ENCODE measurements at regions not wholly inside any gene's neighbourhood (a gene's known extent, or its start where the extent isn't known, plus 50 kb on each side); places are given as distances from the start of the nearest gene placed in this dataset.

- DNase-seq: no peak
Observed at GRCh38 chr10:111707076-111707475, 476.5 kb downstream of the GPAM start.

DNA sequence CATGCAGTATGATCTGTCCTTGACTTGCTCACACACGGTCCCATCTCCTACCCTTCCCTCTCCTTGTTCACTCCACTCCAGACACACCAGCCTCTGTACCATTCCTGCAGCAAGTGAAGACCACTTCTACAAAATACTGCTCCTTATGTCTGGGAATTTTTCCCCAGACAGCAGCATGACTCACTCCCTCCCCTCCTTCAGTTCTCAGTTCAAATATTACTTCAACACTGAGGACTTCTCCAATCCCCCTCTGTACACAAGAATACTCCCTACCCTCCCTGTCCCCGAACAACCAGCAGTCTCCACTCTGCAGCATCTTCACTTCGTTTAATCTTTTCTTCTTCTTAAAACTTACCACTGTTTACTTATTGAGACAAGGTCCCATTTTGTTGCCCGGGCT lies 474.0 kb downstream of the GPAM start:
- DNase-seq: no peak

DNA sequence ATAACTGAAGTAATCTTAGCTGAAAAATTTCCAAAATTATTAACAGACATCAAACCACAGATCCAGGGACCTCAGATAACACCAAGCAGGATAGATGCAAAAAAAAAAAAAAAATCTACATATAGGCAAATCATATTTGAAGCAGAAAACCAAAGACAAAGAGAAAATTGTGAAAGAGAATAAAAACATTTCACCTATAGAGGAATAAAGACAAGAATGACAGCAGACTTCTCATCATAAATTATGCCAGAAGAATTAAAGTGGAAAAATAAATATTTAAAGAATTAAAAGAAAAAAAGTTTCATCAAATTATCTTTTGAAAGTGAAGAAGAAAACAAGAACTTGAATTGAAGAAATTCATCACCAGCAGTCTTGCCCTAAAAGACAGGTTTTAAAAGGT lies 467.5 kb downstream of the GPAM start:
- no peak for DNase-seq

GRCh38 chr10:111724121-111724520 lies 459.4 kb downstream of the GPAM start:
- no peak for DNase-seq

DNA sequence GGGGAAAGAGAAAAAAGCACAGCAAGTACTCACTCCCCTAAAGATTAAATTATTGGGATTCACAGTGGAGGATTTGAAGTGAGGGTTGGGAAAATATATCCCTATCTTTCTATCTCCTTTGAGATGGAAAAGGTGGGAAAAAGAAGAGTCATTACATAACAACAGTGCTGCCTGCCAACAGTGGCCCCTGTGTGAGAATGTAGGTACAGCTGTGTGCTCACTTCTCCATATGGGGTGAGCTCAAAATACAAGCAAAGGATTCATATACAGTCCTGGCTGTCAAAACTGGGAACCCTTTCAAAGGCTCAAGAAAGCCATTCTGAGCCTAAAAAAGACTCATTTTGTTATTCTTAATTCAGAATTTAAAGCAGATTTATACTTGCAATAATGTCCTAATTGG lies 458.5 kb downstream of the GPAM start:
- no peak for DNase-seq

- DNase-seq: no peak
Observed at GRCh38 chr10:111732166-111732785, 451.3 kb downstream of the GPAM start.

DNA sequence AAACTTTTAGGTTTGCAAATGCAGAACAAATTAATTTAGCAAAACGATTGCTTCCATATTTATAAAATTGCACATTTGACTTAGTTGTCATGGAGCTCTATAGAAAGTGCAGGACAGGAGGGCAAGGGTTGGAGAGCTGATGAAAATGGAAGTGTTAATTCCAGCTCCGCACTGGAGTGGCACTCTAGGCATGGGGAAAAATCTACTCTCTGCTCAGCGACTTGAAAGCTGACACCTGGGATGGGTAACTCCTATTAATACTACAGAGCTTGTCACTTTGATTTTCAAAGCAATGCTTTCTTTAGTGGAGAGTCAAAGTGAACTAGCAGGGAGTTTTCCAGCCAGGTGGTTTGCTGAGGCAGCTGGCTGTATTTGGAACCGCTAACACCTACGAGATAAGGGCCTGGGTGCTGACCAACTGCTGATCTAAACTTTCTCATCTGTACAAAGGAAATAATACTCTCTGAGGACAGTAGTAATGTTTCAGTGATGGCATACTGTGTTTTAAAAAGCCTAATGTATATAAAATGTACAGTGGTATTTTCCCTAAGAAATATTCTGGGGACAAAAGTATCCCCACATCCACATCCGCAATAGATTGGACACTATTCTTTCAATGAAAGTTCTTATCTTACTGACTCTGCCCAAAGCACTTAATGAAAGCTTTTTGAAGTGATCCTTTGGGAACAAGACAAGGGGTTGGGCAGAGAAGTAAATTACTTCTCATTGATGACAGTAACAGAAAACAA lies 444.3 kb downstream of the GPAM start:
- DNase-seq: no peak

GRCh38 chr10:111739874-111740139 lies 443.8 kb downstream of the GPAM start:
- no peak for DNase-seq

- no peak for DNase-seq
Observed at GRCh38 chr10:111745982-111746381, 437.6 kb downstream of the GPAM start.

DNA sequence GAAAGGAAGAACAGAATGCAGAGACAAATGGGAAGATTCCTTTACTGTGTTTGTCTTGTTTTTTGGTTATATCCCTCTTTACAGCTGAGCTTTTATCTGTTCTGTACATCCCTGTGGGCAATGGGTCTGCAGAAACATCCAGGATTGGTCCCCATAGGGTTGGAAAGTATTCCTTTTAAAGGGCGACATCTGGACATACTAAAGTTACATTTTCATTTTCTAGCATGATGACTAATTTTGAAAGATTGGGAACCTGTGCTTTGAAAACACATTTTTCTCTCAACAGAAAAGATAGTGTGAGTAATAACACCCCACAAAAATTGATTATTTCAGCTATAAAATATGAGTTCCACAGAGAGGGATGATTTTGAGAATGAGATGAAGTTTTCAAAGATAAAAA lies 435.8 kb downstream of the GPAM start:
- DNase-seq: no peak

DNA sequence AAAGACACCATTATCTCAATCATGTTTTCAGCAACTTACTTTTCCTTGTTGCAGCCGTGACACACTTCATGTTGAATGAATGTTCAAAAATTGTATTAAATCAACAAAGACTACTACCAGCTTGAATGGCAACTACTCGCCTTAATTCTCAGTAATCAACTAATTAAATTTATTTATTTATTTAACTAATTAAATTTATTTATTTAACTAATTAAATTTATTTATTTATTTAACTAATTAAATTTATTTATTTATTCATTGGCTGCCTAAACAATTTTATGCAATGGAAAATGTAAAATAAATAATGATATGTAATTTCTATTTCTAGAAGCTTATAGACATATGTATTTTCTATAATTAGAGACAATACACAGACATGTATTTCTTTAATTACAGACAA lies 435.4 kb downstream of the GPAM start:
- DNase-seq: no peak

- no peak for DNase-seq
Observed at GRCh38 chr10:111750165-111750849, 433.3 kb downstream of the GPAM start.

DNA sequence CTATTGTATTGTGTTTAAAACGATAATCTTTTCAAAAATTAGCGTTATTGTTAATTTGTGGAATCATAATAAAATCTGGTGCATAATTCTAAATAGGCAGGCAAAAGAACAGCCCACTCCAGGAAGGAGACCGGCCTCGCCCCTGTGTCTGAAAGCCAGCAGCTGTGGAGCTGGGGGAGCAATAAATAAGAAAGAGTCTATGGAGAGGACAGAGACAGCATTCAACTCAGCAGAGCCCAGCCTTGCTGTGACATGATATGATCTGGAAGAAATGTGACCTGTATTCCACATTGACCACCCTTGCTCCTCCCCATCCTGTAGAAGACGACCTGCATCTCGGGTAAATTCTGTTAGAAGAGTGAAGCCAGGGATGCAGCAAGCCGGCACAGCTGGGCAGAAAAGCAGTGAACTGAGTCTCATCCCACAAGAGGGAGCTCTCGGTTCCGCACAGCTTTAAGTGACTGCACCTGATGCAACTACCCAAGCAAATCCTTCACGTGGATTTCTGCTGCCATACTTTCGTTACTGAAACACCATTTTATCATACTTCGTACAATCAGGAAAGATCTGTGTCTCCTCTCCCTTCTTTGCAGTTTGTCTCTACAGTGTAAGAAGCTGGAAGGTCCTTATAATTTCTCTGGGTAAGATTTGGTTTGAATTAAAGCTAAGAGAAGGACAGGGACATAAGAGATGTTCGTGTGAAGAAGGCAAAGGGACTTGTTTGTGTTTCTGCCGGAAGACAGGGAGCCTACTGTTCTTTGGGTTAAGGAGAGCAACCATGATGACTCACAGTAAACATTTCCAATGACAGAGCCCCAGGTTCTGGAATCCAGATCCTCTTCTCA lies 427.1 kb downstream of the GPAM start:
- peak in 28 of 56 donors; percentile 1 to 31 (median 7) for DNase-seq

GRCh38 chr10:111758593-111758992 lies 425.0 kb downstream of the GPAM start:
- no peak for DNase-seq

DNA sequence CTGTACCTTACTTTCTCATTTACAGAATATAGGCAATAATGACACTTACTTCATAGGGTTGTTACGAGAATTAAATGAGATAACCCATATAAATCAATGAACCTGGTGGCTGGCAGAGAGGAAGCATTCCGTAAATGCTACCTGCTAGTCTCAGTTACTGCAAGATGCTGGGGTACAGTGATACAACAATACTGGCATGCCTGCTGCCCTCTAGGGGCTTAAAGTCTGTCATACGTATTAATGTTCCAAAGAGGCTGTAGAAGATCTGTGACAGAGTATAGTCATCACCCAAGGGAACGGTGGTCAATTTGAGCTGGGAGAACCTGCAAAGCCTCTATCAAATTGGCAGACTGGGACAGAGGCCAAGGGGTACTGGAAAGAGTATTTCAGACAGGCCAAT lies 421.5 kb downstream of the GPAM start:
- no peak for DNase-seq

DNA sequence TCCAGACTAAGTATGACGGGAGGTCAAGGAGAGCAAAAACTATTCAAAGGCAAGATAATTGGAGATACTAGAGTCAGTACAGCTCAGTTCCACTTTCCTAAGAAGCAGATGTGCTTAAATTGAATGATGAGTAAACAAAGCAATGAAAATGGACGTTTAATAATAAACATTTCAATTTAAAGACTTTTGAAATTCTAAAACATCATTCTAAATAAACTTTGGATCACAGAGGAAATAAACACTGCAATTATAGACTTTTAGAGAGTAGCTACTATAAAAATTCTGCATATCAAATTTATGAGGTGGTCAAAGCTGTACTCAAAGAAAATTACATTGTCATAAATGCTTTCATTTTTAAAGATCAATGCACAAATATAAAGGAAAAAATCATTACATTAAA lies 418.3 kb downstream of the GPAM start:
- no peak for DNase-seq

- no peak for DNase-seq
Observed at GRCh38 chr10:111766464-111766863, 417.1 kb downstream of the GPAM start.

DNA sequence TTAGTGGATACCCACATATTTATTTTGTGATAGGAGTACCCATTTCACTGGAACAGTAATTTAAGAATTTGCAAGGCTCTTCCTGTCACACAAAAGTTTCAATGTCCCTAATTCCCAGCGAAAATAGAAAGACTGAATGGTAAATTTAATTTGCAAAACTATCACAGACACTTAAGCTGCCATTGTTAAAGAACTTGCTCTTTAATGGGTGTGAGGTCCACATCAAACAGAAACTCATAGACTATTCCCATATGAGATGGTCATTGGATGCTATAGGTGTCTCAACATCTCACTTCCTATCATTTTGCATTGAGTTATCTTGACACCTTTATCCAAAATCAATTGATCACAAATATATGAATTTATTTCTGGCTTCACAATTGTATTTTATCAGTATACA lies 415.9 kb downstream of the GPAM start:
- DNase-seq: no peak

DNA sequence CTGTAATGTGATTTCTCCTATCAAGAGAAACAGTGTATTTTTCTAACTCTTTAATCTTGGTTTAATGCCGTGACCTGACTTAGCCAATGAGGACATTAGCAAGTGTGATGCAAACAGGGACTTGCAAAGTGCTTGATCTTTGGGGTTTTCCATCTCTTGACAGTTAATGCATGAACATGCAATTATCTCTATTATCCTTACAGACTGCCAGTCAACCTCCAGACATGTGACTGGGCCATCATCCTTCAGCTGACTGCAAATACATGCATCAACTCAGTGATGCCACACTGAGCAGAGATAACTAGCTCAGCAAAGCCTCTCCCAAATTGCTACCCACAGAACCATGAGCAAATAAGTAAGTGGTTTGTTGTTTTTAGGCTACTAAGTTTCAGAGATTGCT lies 409.6 kb downstream of the GPAM start:
- no peak for DNase-seq

DNA sequence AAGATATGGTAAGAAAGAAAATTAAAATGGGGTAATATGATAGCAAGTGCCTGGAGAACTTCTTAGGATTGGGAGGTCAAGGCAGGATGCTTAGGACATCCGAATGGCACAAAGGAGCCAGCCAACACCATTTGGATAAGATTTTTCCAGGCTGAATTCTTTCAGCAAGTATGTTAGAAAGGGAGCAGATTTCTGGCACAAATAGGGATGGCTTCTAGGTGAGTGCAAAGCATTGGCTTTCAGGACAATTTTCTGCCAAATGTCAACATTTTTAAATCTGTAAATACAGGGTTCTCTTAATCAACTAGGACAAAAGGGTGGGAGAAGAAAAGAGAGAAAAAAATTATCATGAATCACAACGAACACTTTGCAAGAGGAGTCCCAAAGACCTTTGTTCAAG lies 409.1 kb downstream of the GPAM start:
- no peak for DNase-seq

DNA sequence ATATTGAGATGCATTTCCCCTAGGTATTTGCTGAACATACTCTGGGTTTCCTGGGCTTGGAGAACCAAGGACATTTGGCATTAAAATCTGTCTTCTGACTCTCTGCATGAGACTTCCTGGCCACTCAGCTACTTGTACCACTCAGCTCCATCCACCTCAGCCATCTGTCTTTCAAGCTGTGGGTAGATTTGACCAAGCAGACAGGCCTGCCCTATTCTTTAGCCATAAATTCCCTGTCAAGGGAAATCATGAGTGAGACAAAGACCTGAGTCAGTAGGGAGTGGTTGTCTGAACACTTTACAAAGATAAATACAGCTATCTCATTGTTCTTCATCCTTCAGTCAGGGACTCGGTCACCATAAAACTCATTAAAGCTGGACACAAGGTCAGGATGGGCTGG lies 399.1 kb downstream of the GPAM start:
- DNase-seq: no peak

DNA sequence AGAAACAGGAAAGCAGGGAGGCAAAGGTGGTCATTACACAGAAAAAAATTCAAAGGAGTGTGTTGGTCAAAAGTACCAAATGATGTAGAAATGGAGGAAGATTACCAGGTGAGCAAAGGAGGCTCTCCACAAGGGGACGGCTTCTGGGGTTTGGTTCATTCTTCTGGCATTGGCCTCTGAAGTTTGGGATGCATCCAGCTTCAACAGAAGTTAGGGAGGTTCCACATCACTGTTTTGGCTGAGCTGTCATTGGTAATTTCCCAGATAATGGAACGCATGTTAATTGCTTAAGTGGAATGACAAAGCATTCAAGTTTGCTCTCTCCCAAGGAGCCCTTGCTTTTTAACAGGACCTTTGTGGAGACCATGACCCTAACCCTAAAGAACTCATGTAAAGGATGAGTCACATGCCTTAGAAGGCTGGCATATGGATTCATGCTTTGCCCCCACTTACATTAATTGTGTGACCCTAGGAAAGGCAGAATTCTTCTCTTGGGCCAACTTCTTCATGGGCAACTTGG lies 398.6 kb downstream of the GPAM start:
- DNase-seq: no peak
